ENCODE measurements at regions not wholly inside any gene's neighbourhood (a gene's known extent, or its start where the extent isn't known, plus 50 kb on each side); places are given as distances from the start of the nearest gene placed in this dataset.

GRCh38 chr3:162722337-162722736, 1225.7 kb downstream of the OTOL1 start:
- TF ChIP-seq CTCF (IDR thresholded peaks at IDR 0.05): no peak
- TF ChIP-seq POLR2AphosphoS5 (IDR thresholded peaks at IDR 0.05): no peak
- no peak for TF ChIP-seq EP300 (IDR thresholded peaks at IDR 0.05)
- no peak for TF ChIP-seq POLR2A (IDR thresholded peaks at IDR 0.05)
